ENCODE measurements at regions not wholly inside any gene's neighbourhood (a gene's known extent, or its start where the extent isn't known, plus 50 kb on each side); places are given as distances from the start of the nearest gene placed in this dataset.

- H3K27ac Mint-ChIP-seq = no peak overlapping the region
- no peaks in the 10 kb centered on the region for H3K9me3 Mint-ChIP-seq
- H3K36me3 Mint-ChIP-seq = no peaks in the 10 kb centered on the region
- H3K4me3 Mint-ChIP-seq = no peak overlapping the region
- H3K27me3 Mint-ChIP-seq = no peaks in the 10 kb centered on the region
- no peaks in the 10 kb centered on the region for H3K4me1 Mint-ChIP-seq
Observed at GRCh38 chr10:84668186-84668763, 339.9 kb downstream of the CCSER2 start.

- H3K9me3 Mint-ChIP-seq = no peaks in the 10 kb centered on the region
- no peak overlapping the region for H3K4me3 Mint-ChIP-seq
- H3K27ac Mint-ChIP-seq = no peak overlapping the region
- H3K36me3 Mint-ChIP-seq = no peaks in the 10 kb centered on the region
- H3K4me1 Mint-ChIP-seq = no peaks in the 10 kb centered on the region
- H3K27me3 Mint-ChIP-seq = peaks cover 4% of the 10 kb centered on the region
Observed at GRCh38 chr10:84675060-84675459, 346.7 kb downstream of the CCSER2 start.

GRCh38 chr10:84676536-84676935, 348.1 kb downstream of the CCSER2 start:
- Mint-ChIP-seq H3K27me3 (peaks cover 4% of the 10 kb centered on the region), H3K4me1 (no peaks in the 10 kb centered on the region), H3K9me3 (no peaks in the 10 kb centered on the region), H3K27ac (no peak overlapping the region), H3K36me3 (no peaks in the 10 kb centered on the region), H3K4me3 (no peak overlapping the region)

- no peak overlapping the region for H3K4me3 Mint-ChIP-seq
- H3K4me1 Mint-ChIP-seq = no peaks in the 10 kb centered on the region
- peaks cover 1% of the 10 kb centered on the region for H3K27me3 Mint-ChIP-seq
- H3K36me3 Mint-ChIP-seq = no peaks in the 10 kb centered on the region
- H3K27ac Mint-ChIP-seq = no peak overlapping the region
- H3K9me3 Mint-ChIP-seq = no peaks in the 10 kb centered on the region
Observed at GRCh38 chr10:84681781-84682180, 353.4 kb downstream of the CCSER2 start.

GRCh38 chr10:84683550-84683949, 355.2 kb downstream of the CCSER2 start:
- Mint-ChIP-seq H3K4me1 (no peaks in the 10 kb centered on the region), H3K27ac (no peak overlapping the region), H3K27me3 (no peaks in the 10 kb centered on the region), H3K4me3 (no peak overlapping the region), H3K9me3 (no peaks in the 10 kb centered on the region), H3K36me3 (no peaks in the 10 kb centered on the region)

GRCh38 chr10:84683980-84684740, 355.8 kb downstream of the CCSER2 start:
- Mint-ChIP-seq H3K27ac (no peak overlapping the region), H3K36me3 (no peaks in the 10 kb centered on the region), H3K27me3 (peaks cover 2% of the 10 kb centered on the region), H3K9me3 (no peaks in the 10 kb centered on the region), H3K4me1 (no peaks in the 10 kb centered on the region), H3K4me3 (no peak overlapping the region)

- H3K27me3 Mint-ChIP-seq = peaks cover 2% of the 10 kb centered on the region
- H3K9me3 Mint-ChIP-seq = no peaks in the 10 kb centered on the region
- H3K36me3 Mint-ChIP-seq = no peaks in the 10 kb centered on the region
- H3K4me1 Mint-ChIP-seq = no peaks in the 10 kb centered on the region
- no peak overlapping the region for H3K27ac Mint-ChIP-seq
- H3K4me3 Mint-ChIP-seq = no peak overlapping the region
Observed at GRCh38 chr10:84685047-84685660, 356.8 kb downstream of the CCSER2 start.

GRCh38 chr10:84693006-84693405, 364.6 kb downstream of the CCSER2 start:
- H3K4me3 Mint-ChIP-seq = no peak overlapping the region
- no peak overlapping the region for H3K27ac Mint-ChIP-seq
- no peaks in the 10 kb centered on the region for H3K9me3 Mint-ChIP-seq

GRCh38 chr10:84695902-84696301, 367.5 kb downstream of the CCSER2 start:
- Mint-ChIP-seq H3K27me3 (peaks cover 8% of the 10 kb centered on the region), H3K27ac (no peak overlapping the region), H3K36me3 (no peaks in the 10 kb centered on the region), H3K4me1 (no peaks in the 10 kb centered on the region), H3K9me3 (no peaks in the 10 kb centered on the region), H3K4me3 (no peak overlapping the region)

More at GRCh38 chr10:84693006-84693405, 364.6 kb downstream of the CCSER2 start:
- H3K27me3 Mint-ChIP-seq = peaks cover 5% of the 10 kb centered on the region
- H3K36me3 Mint-ChIP-seq = no peaks in the 10 kb centered on the region
- no peaks in the 10 kb centered on the region for H3K4me1 Mint-ChIP-seq

GRCh38 chr10:84696610-84697009, 368.2 kb downstream of the CCSER2 start:
- H3K4me1 Mint-ChIP-seq = no peaks in the 10 kb centered on the region
- H3K9me3 Mint-ChIP-seq = no peaks in the 10 kb centered on the region
- no peaks in the 10 kb centered on the region for H3K36me3 Mint-ChIP-seq
- H3K4me3 Mint-ChIP-seq = no peak overlapping the region
- peaks cover 8% of the 10 kb centered on the region for H3K27me3 Mint-ChIP-seq
- H3K27ac Mint-ChIP-seq = no peak overlapping the region

- Mint-ChIP-seq H3K27ac (no peak overlapping the region), H3K4me1 (no peaks in the 10 kb centered on the region), H3K4me3 (no peak overlapping the region)
Observed at GRCh38 chr10:84698989-84699388, 370.6 kb downstream of the CCSER2 start.

GRCh38 chr10:84700668-84701369, 372.4 kb downstream of the CCSER2 start:
- no peak overlapping the region for H3K27ac Mint-ChIP-seq
- no peaks in the 10 kb centered on the region for H3K36me3 Mint-ChIP-seq
- peaks cover 8% of the 10 kb centered on the region for H3K27me3 Mint-ChIP-seq
- H3K4me1 Mint-ChIP-seq = no peaks in the 10 kb centered on the region
- H3K4me3 Mint-ChIP-seq = no peak overlapping the region
- H3K9me3 Mint-ChIP-seq = no peaks in the 10 kb centered on the region

More at GRCh38 chr10:84698989-84699388, 370.6 kb downstream of the CCSER2 start:
- H3K27me3 Mint-ChIP-seq = peaks cover 8% of the 10 kb centered on the region
- H3K36me3 Mint-ChIP-seq = no peaks in the 10 kb centered on the region
- H3K9me3 Mint-ChIP-seq = no peaks in the 10 kb centered on the region

- no peaks in the 10 kb centered on the region for H3K9me3 Mint-ChIP-seq
- no peaks in the 10 kb centered on the region for H3K4me1 Mint-ChIP-seq
- no peak overlapping the region for H3K27ac Mint-ChIP-seq
- H3K4me3 Mint-ChIP-seq = no peak overlapping the region
- H3K27me3 Mint-ChIP-seq = peaks cover 8% of the 10 kb centered on the region
- H3K36me3 Mint-ChIP-seq = no peaks in the 10 kb centered on the region
Observed at GRCh38 chr10:84701370-84701720, 373.0 kb downstream of the CCSER2 start.

GRCh38 chr10:84704101-84704500, 375.7 kb downstream of the CCSER2 start:
- Mint-ChIP-seq H3K27me3 (peaks cover 5% of the 10 kb centered on the region), H3K9me3 (no peaks in the 10 kb centered on the region), H3K27ac (no peak overlapping the region), H3K4me1 (no peaks in the 10 kb centered on the region), H3K36me3 (no peaks in the 10 kb centered on the region), H3K4me3 (no peak overlapping the region)

- Mint-ChIP-seq H3K9me3 (peaks cover 4% of the 10 kb centered on the region), H3K4me3 (no peak overlapping the region), H3K36me3 (no peaks in the 10 kb centered on the region), H3K27ac (no peak overlapping the region), H3K4me1 (no peaks in the 10 kb centered on the region), H3K27me3 (no peaks in the 10 kb centered on the region)
Observed at GRCh38 chr10:84706431-84706830, 378.0 kb downstream of the CCSER2 start.

GRCh38 chr10:84706875-84707274, 378.5 kb downstream of the CCSER2 start:
- Mint-ChIP-seq H3K27me3 (no peaks in the 10 kb centered on the region), H3K36me3 (no peaks in the 10 kb centered on the region), H3K4me1 (no peaks in the 10 kb centered on the region), H3K27ac (no peak overlapping the region), H3K9me3 (peaks cover 4% of the 10 kb centered on the region), H3K4me3 (no peak overlapping the region)
